Activated B cell treated with CpG ODN at 0.5 μM for 24 hours (primary cell): ENCODE measurements at regions not wholly inside any gene's neighbourhood (a gene's known extent, or its start where the extent isn't known, plus 50 kb on each side); places are given as distances from the start of the nearest gene placed in this dataset.
"Not testable (repeated sequence)": the region's sequence is repeated elsewhere in the genome, so short reads cannot be mapped to it uniquely, and the experiment has no call there.

Experiments used
- ATAC-seq: fragments of 200-7000 bp; cut with Tn5 transposase; one replicate; pipeline ENCODE4 v1.10.0; 2021; ENCODE audit warnings: low read depth, mild to moderate bottlenecking, moderate library complexity
- CTCF ChIA-PET: fragments of 350-600 bp; sonication (Branson Sonifier 250); formaldehyde crosslinking; loops from one replicate; lab custom pipeline; 2021; ENCODE audit warnings: antibody characterized with exemption; lab: Charles Lee
- POLR2A ChIA-PET: fragments of 350-600 bp; sonication (Branson Sonifier 250); formaldehyde crosslinking; loops from one replicate; lab custom pipeline; 2021; ENCODE audit warnings: antibody characterized with exemption; lab: Charles Lee
- DNase-seq: peaks from one replicate; pipeline ENCODE4 v3.0.0; 2022
- H3K27ac Mint-ChIP-seq: one replicate; pipeline ENCODE4 v1.8.0; 2020; ENCODE audit warnings: mixed read lengths
- H3K27me3 Mint-ChIP-seq: one replicate; pipeline ENCODE4 v1.8.0; 2021; ENCODE audit warnings: mixed read lengths
- H3K36me3 Mint-ChIP-seq: one replicate; pipeline ENCODE4 v1.8.0; 2021; ENCODE audit warnings: low read depth, mixed read lengths
- H3K4me1 Mint-ChIP-seq: one replicate; pipeline ENCODE4 v1.8.0; 2021; ENCODE audit warnings: mixed read lengths
- H3K4me3 Mint-ChIP-seq: one replicate; pipeline ENCODE4 v1.8.0; 2020; ENCODE audit warnings: mild to moderate bottlenecking, mixed read lengths
- H3K9me3 Mint-ChIP-seq: one replicate; pipeline ENCODE4 v1.8.0; 2020; ENCODE audit warnings: mixed read lengths
- intact Hi-C: fragments of 100-400 bp; cut with micrococcal nuclease; formaldehyde crosslinking; loops from one replicate; pipeline ENCODE4 v1.15.1; 2024
- TF ChIP-seq, protein P1 (sequence below): fragments of 200-600 bp; IDR thresholded peaks from one replicate; pipeline ENCODE4 v1.8.0; 2022; ENCODE audit warnings: antibody characterized with exemption, mild to moderate bottlenecking

DNA sequence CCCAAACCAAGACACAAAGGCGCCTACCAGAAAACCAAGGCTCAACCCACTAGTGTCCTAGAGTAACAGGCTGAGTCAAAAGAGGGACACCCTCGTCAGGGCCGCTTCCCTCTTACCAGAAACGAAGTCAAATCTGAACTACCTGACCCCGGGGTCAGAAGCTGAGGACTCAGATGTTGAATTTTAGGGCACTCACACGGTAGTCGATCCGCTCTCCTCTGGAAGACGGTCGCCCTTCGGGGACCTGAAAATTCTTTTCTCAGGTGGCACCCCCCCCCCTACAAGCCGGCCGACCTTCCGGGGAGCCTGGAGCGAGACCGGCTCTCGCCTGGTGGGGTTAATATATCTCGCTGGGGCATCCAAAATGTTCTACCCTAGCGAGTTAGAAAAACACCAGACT lies 121.1 kb upstream of the KCNJ3 start:
- DNase-seq: no peak
- Mint-ChIP-seq H3K36me3 (no peaks in the 10 kb centered on the region), H3K4me3 (no peak overlapping the region), H3K27ac (no peak overlapping the region), H3K9me3 (peaks cover 4% of the 10 kb centered on the region), H3K27me3 (no peaks in the 10 kb centered on the region), H3K4me1 (no peaks in the 10 kb centered on the region)
- ChIA-PET CTCF (no interaction called here), POLR2A (no interaction called here)
- TF ChIP-seq, protein P1, sequence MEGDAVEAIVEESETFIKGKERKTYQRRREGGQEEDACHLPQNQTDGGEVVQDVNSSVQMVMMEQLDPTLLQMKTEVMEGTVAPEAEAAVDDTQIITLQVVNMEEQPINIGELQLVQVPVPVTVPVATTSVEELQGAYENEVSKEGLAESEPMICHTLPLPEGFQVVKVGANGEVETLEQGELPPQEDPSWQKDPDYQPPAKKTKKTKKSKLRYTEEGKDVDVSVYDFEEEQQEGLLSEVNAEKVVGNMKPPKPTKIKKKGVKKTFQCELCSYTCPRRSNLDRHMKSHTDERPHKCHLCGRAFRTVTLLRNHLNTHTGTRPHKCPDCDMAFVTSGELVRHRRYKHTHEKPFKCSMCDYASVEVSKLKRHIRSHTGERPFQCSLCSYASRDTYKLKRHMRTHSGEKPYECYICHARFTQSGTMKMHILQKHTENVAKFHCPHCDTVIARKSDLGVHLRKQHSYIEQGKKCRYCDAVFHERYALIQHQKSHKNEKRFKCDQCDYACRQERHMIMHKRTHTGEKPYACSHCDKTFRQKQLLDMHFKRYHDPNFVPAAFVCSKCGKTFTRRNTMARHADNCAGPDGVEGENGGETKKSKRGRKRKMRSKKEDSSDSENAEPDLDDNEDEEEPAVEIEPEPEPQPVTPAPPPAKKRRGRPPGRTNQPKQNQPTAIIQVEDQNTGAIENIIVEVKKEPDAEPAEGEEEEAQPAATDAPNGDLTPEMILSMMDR: no peak
- intact Hi-C loops: no loop called here
- no peak for ATAC-seq

DNA sequence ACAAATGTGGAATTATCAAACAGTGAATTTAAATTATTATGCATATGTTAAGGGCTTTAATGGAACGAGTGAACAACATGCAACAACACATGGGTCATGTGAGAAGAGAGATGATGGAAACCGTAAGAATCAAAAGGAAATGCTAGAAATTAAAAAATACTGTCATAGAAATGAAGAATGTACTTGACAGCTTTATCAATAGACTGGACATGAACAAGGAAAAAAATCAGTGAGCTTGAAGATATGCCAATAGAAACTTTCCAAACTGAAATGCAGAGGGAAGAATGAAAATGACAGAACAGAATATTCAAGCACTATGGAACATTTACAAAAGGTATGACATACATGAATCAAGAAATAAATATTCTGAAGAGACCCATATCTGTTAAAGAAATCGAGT lies 117.7 kb upstream of the KCNJ3 start:
- no peak overlapping the region for H3K4me3 Mint-ChIP-seq
- H3K9me3 Mint-ChIP-seq: peaks cover 10% of the 10 kb centered on the region
- DNase-seq: no peak
- no peaks in the 10 kb centered on the region for H3K27me3 Mint-ChIP-seq
- ATAC-seq: no peak
- TF ChIP-seq, protein P1: no peak
- POLR2A ChIA-PET: no interaction called here
- no peaks in the 10 kb centered on the region for H3K4me1 Mint-ChIP-seq
- no peaks in the 10 kb centered on the region for H3K36me3 Mint-ChIP-seq
- no peak overlapping the region for H3K27ac Mint-ChIP-seq
- intact Hi-C loops: no loop called here
- CTCF ChIA-PET: no interaction called here

- POLR2A ChIA-PET, DNase-seq, intact Hi-C loops, ATAC-seq, H3K4me1 Mint-ChIP-seq, H3K27ac Mint-ChIP-seq, H3K36me3 Mint-ChIP-seq, H3K4me3 Mint-ChIP-seq, CTCF ChIA-PET, H3K27me3 Mint-ChIP-seq: not testable (repeated sequence)
- H3K9me3 Mint-ChIP-seq: peaks cover 10% of the 10 kb centered on the region
Observed at GRCh38 chr2:154582694-154583093, 115.8 kb upstream of the KCNJ3 start.

DNA sequence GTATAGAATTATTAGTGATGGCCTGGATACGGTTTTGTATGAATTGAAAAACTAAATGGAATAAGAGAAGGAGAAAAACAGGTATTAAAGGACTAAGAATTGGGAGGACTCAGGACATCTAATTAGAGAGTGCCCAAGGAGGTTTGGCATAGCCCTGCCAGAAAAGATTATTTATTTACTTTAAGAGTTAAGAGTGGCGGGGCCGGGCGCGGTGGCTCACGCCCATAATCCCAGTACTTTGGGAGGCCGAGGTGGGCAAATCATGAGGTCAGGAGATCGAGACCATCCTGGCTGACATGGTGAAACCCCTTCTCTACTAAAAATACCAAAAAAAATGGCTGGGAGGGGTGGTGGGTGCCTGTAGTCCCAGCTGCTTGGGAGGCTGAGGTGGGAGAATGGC lies 115.2 kb upstream of the KCNJ3 start:
- H3K27me3 Mint-ChIP-seq, ATAC-seq, CTCF ChIA-PET, H3K27ac Mint-ChIP-seq, intact Hi-C loops, DNase-seq, H3K4me1 Mint-ChIP-seq, POLR2A ChIA-PET, H3K4me3 Mint-ChIP-seq, H3K36me3 Mint-ChIP-seq: not testable (repeated sequence)
- peaks cover 10% of the 10 kb centered on the region for H3K9me3 Mint-ChIP-seq

DNA sequence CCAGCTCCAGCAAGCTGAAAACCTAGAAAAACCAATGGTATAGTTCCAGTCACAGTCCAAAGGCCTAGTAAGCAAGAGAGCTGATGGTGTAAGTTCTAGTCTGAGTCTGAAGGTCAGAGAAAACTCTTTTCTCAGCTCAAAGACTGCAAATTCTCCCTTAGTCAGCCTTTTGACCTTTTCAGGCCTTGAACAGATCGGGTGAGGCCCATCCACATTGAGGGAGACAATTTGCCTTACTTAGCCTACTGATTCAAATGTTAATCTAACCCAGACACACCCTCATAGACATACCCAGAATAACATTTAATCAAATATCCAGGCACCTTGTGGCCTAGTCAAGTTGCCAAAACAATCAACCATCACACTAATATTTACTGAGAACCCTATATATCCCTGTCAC lies 110.8 kb upstream of the KCNJ3 start:
- no peaks in the 10 kb centered on the region for H3K36me3 Mint-ChIP-seq
- no peak overlapping the region for H3K27ac Mint-ChIP-seq
- TF ChIP-seq, protein P1: no peak
- DNase-seq (no peak), ATAC-seq (no peak)
- intact Hi-C loops: no loop called here
- no peaks in the 10 kb centered on the region for H3K4me1 Mint-ChIP-seq
- ChIA-PET POLR2A (no interaction called here), CTCF (no interaction called here)
- H3K27me3 Mint-ChIP-seq: no peaks in the 10 kb centered on the region
- H3K4me3 Mint-ChIP-seq: no peak overlapping the region
- peaks cover 3% of the 10 kb centered on the region for H3K9me3 Mint-ChIP-seq

- ChIA-PET POLR2A (no interaction called here), CTCF (no interaction called here)
- Mint-ChIP-seq H3K27me3 (no peaks in the 10 kb centered on the region), H3K36me3 (no peaks in the 10 kb centered on the region), H3K27ac (no peak overlapping the region), H3K9me3 (no peaks in the 10 kb centered on the region), H3K4me3 (no peak overlapping the region), H3K4me1 (no peaks in the 10 kb centered on the region)
- DNase-seq (no peak), ATAC-seq (no peak)
- intact Hi-C loops: no loop called here
- TF ChIP-seq, protein P1: no peak
Observed at GRCh38 chr2:154588838-154589237, 109.7 kb upstream of the KCNJ3 start.
